SK-N-SH treated with all-trans-retinoic acid at 6 μM for 48 hours (cell line): ENCODE measurements at regions not wholly inside any gene's neighbourhood (a gene's known extent, or its start where the extent isn't known, plus 50 kb on each side); places are given as distances from the start of the nearest gene placed in this dataset.

Source experiments
- CSDC2 ChIP-seq: fragments of 250-450 bp; sonication (Bioruptor Pico); IDR thresholded peaks from 2 replicates; pipeline ENCODE4 v1.5.0; 2020; ENCODE audit warnings: mild to moderate bottlenecking, moderate library complexity
- ESRRG ChIP-seq: fragments of 250-450 bp; sonication (Bioruptor Pico); IDR thresholded peaks from 2 replicates; pipeline ENCODE4 v1.6.1; 2021; ENCODE audit warnings: mild to moderate bottlenecking
- RARB ChIP-seq: fragments of 250-450 bp; sonication (Bioruptor Pico); IDR thresholded peaks from 2 replicates; pipeline ENCODE4 v1.8.0; 2021; ENCODE audit warnings: mild to moderate bottlenecking, moderate library complexity
- TOX ChIP-seq: fragments of 250-450 bp; sonication (Bioruptor Pico); IDR thresholded peaks from 2 replicates; pipeline ENCODE4 v1.8.0; 2021; ENCODE audit warnings: mild to moderate bottlenecking, moderate library complexity, borderline replicate concordance
- ZFP3 ChIP-seq: fragments of 250-450 bp; sonication (Bioruptor Pico); IDR thresholded peaks from 2 replicates; pipeline ENCODE4 v1.5.0; 2020; ENCODE audit warnings: mild to moderate bottlenecking, moderate library complexity
- ZNF70 ChIP-seq: fragments of 450-650 bp; formaldehyde crosslinking; IDR thresholded peaks from 2 replicates; pipeline ENCODE4 v1.5.0; 2020; ENCODE audit warnings: mild to moderate bottlenecking, moderate library complexity
- ZNF8 ChIP-seq: fragments of 450-650 bp; formaldehyde crosslinking; IDR thresholded peaks from 2 replicates; pipeline ENCODE4 v1.5.0; 2020; ENCODE audit warnings: mild to moderate bottlenecking, moderate library complexity
- TF ChIP-seq, protein P1 (sequence below): fragments of 250-450 bp; sonication (Bioruptor Pico); IDR thresholded peaks from 2 replicates; pipeline ENCODE4 v1.5.1; 2020; ENCODE audit warnings: low read depth, mild to moderate bottlenecking, moderate library complexity

DNA sequence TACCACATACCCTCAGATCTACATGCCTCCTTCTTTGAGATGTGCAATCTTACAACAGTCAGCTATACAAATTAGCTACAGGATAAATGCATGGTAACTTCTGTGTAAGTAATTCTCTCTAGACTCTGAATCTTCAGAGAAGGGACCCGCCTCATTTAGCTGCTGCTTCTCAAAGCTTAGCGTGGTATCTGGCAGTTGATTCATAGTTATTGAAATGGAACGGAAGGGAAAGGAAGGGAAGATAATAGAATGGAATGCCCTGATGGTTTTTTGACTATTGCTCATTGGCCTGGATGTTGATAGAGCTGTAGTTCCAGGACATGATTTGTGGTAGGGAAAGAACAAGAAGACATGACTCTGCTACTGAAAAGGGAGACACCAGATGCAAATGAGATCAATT is 498.1 kb upstream of the CRIM1 start:
- no peak for TF ChIP-seq CSDC2 (CRISPR knock-in tag)
- no peak for TF ChIP-seq ZFP3 (CRISPR knock-in tag)
- no peak for TF ChIP-seq RARB (CRISPR knock-in tag)
- TF ChIP-seq, protein P1, sequence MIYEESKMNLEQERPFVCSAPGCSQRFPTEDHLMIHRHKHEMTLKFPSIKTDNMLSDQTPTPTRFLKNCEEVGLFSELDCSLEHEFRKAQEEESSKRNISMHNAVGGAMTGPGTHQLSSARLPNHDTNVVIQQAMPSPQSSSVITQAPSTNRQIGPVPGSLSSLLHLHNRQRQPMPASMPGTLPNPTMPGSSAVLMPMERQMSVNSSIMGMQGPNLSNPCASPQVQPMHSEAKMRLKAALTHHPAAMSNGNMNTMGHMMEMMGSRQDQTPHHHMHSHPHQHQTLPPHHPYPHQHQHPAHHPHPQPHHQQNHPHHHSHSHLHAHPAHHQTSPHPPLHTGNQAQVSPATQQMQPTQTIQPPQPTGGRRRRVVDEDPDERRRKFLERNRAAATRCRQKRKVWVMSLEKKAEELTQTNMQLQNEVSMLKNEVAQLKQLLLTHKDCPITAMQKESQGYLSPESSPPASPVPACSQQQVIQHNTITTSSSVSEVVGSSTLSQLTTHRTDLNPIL (CRISPR knock-in tag), result no peak
- no peak for TF ChIP-seq ZNF70 (CRISPR knock-in tag)
- no peak for TF ChIP-seq TOX (CRISPR knock-in tag)
- no peak for TF ChIP-seq ESRRG (CRISPR knock-in tag)
- no peak for TF ChIP-seq ZNF8 (CRISPR knock-in tag)
